ENCODE measurements at regions not wholly inside any gene's neighbourhood (a gene's known extent, or its start where the extent isn't known, plus 50 kb on each side); places are given as distances from the start of the nearest gene placed in this dataset.
"Not testable (repeated sequence)": the region's sequence is repeated elsewhere in the genome, so short reads cannot be mapped to it uniquely, and the experiment has no call there.

- not testable (repeated sequence) for TF ChIP-seq CTCF, POLR2A, EP300 (IDR thresholded peaks at IDR 0.05)
Observed at GRCh38 chr4:33829356-33829755, 2415.0 kb downstream of the ARAP2 start.
